Nephron progenitor cell (in vitro differentiated cells): ENCODE measurements at regions not wholly inside any gene's neighbourhood (a gene's known extent, or its start where the extent isn't known, plus 50 kb on each side); places are given as distances from the start of the nearest gene placed in this dataset.
A peak's percentile ranks its signal among the peaks of the same experiment; 100 is the strongest.

Experiments used
- DNase-seq: peaks from one replicate; pipeline ENCODE4 v3.0.0; 2021
- H3K27ac Mint-ChIP-seq: 2 replicates; pipeline ENCODE4 v1.8.0; 2021; ENCODE audit warnings: mild to moderate bottlenecking, moderate library complexity, mixed read lengths
- H3K27me3 Mint-ChIP-seq: 2 replicates; pipeline ENCODE4 v1.8.0; 2021; ENCODE audit warnings: mild to moderate bottlenecking, low read depth, mixed read lengths; ENCODE audit not compliant: poor library complexity
- H3K36me3 Mint-ChIP-seq: 2 replicates; pipeline ENCODE4 v1.8.0; 2021; ENCODE audit warnings: low read depth, mixed read lengths
- H3K4me1 Mint-ChIP-seq: 2 replicates; pipeline ENCODE4 v1.8.0; 2021; ENCODE audit warnings: mixed read lengths
- H3K4me3 Mint-ChIP-seq: 2 replicates; pipeline ENCODE4 v1.8.0; 2021; ENCODE audit warnings: mild to moderate bottlenecking, moderate library complexity, mixed read lengths
- H3K9me3 Mint-ChIP-seq: 2 replicates; pipeline ENCODE4 v1.8.0; 2021; ENCODE audit warnings: mild to moderate bottlenecking, moderate library complexity, mixed read lengths
- CTCF ChIP-seq: fragments of 200-600 bp; sonication (generic); IDR thresholded peaks from 2 replicates; pipeline ENCODE4 v1.5.0; 2021; ENCODE audit warnings: antibody characterized with exemption

DNA sequence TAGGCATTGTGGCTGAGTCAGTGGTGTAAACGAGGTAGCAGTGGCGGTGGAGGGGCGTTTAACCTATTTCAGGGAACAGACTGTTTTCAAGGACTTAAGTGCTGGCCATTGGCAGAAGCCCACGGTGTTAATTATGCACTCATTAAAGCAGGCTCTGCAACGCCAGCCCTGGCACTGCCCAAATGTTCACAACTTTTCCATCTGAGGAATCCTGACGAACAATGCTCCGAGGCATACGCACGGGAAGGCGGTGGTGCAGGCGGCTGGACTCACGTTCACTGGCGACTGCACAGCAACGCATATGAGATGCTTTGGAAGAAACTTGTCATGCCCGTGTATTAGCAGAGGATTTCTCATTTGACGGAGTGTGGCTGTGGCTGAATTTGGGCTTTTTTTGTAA, 70.6 kb upstream of the SLC24A4 start:
- Mint-ChIP-seq H3K4me1 (peaks cover 16% of the 10 kb centered on the region), H3K36me3 (no peaks in the 10 kb centered on the region), H3K27ac (no peak overlapping the region), H3K27me3 (peaks cover 80% of the 10 kb centered on the region), H3K4me3 (no peak overlapping the region), H3K9me3 (no peaks in the 10 kb centered on the region)
- DNase-seq: no peak
- no peak for TF ChIP-seq CTCF

DNA sequence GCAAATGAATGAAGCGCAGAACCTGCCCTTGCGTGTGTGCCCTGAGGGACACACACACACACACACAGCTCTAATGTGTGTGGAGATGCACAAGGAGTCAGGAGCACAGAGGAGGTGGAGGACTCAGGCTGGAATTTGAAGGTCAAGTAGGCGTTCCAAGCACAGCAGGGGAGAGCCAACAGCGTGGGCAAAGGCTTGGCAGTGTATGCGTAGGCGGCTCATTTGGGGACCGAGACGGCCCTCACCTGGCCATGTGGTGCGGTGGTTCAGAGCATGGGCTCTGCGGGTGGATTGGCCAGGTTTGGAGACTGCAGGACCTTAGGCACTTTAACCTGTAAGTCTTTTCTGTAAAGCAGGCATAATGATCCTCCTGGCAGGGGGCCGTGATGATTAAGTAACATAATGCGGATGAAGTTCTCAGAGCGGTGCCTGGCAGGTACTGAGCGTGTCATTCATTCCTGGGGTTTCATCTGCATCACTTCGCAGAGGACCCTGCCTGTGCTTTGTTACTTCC, 69.5 kb upstream of the SLC24A4 start:
- no peaks in the 10 kb centered on the region for H3K9me3 Mint-ChIP-seq
- H3K27me3 Mint-ChIP-seq: peaks cover 86% of the 10 kb centered on the region
- peak; percentile 18 for DNase-seq
- H3K4me1 Mint-ChIP-seq: peaks cover 16% of the 10 kb centered on the region
- TF ChIP-seq CTCF: no peak
- H3K4me3 Mint-ChIP-seq: no peak overlapping the region
- H3K36me3 Mint-ChIP-seq: no peaks in the 10 kb centered on the region
- no peak overlapping the region for H3K27ac Mint-ChIP-seq

DNA sequence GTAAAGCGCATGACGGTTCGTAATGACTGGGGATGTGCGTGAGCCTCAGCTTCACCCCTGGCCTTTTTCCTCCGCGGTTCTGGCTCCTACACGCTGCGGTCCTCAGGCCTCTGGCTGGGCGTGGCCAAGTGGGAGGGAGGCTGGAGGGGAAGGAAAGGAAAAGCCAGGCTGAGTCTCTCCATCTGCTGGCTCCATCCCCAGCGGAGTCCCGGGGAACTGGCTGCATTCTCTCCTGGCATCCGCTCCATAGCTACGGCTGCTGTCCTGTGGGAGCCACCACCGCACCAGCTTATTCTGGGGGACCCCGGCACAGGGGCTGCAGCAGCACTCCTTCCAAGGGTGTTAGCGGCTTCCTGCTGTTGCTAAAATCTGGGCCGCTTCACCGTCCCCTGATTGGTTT, 68.2 kb upstream of the SLC24A4 start:
- Mint-ChIP-seq H3K36me3 (no peaks in the 10 kb centered on the region), H3K27me3 (peaks cover 81% of the 10 kb centered on the region), H3K27ac (no peak overlapping the region), H3K4me3 (peak overlapping the region; percentile 54), H3K4me1 (peaks cover 16% of the 10 kb centered on the region), H3K9me3 (no peaks in the 10 kb centered on the region)
- DNase-seq: peak; percentile 52
- no peak for TF ChIP-seq CTCF

DNA sequence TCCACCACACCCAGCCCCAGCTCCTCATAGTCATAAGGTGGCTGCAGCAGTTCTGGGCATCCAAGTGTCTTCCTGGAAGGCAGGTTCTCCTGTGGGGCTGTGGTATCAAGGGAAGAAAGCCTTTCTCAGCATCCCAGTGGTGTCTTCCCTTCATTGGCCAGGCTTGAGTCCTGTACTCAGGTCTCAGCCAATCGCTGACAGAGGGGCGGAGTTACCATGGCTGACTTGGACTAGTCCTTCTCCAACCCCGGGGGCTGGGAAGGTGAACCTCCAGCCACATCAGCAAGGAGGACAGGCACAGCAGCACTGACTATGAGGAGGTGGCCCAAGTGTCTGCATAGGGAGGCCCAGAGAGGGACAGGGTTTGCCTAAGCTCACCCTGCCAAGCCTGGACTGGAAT, 64.0 kb upstream of the SLC24A4 start:
- H3K36me3 Mint-ChIP-seq: no peaks in the 10 kb centered on the region

GRCh38 chr14:92259613-92260357, 63.2 kb upstream of the SLC24A4 start:
- TF ChIP-seq CTCF: no peak
- Mint-ChIP-seq H3K36me3 (no peaks in the 10 kb centered on the region), H3K27ac (no peak overlapping the region)

More for the DNA sequence above, 64.0 kb upstream of the SLC24A4 start:
- DNase-seq: no peak
- no peak for TF ChIP-seq CTCF
- Mint-ChIP-seq H3K27me3 (peaks cover 47% of the 10 kb centered on the region), H3K9me3 (no peaks in the 10 kb centered on the region), H3K27ac (no peak overlapping the region), H3K4me1 (peaks cover 15% of the 10 kb centered on the region), H3K4me3 (no peak overlapping the region)

GRCh38 chr14:92263681-92264080, 59.3 kb upstream of the SLC24A4 start:
- no peaks in the 10 kb centered on the region for H3K9me3 Mint-ChIP-seq
- no peaks in the 10 kb centered on the region for H3K36me3 Mint-ChIP-seq
- DNase-seq: no peak
- no peak overlapping the region for H3K4me3 Mint-ChIP-seq
- H3K4me1 Mint-ChIP-seq: peaks cover 6% of the 10 kb centered on the region
- H3K27ac Mint-ChIP-seq: no peak overlapping the region
- H3K27me3 Mint-ChIP-seq: peaks cover 19% of the 10 kb centered on the region
- TF ChIP-seq CTCF: no peak

More at GRCh38 chr14:92259613-92260357, 63.2 kb upstream of the SLC24A4 start:
- Mint-ChIP-seq H3K4me3 (no peak overlapping the region), H3K9me3 (no peaks in the 10 kb centered on the region), H3K27me3 (peaks cover 40% of the 10 kb centered on the region), H3K4me1 (peaks cover 12% of the 10 kb centered on the region)
- no peak for DNase-seq
